Fibroblast of pulmonary artery (primary cell): ENCODE measurements at regions not wholly inside any gene's neighbourhood (a gene's known extent, or its start where the extent isn't known, plus 50 kb on each side); places are given as distances from the start of the nearest gene placed in this dataset.

Source experiments
- DNase-seq: peaks from one replicate; pipeline ENCODE4 v3.0.0-alpha.2; 2010; ENCODE audit warnings: low read depth
- H3K4me3 ChIP-seq: replicated peaks from 2 replicates; pipeline ENCODE4 v1.5.1; 2011; ENCODE audit warnings: low read depth, mild to moderate bottlenecking, control low read depth, low read length, moderate library complexity
- CTCF ChIP-seq: IDR thresholded peaks from 2 replicates; pipeline ENCODE4 v1.5.1; 2011; ENCODE audit warnings: mild to moderate bottlenecking, control low read depth, low read length, inconsistent platforms; ENCODE audit errors: missing control alignments

GRCh38 chr1:87568911-87569310 is 240.2 kb downstream of the LMO4 start:
- H3K4me3 ChIP-seq = no peak overlapping the region
- DNase-seq = no peak
- TF ChIP-seq CTCF = no peak

GRCh38 chr1:87572008-87572407 is 243.3 kb downstream of the LMO4 start:
- no peak for DNase-seq
- H3K4me3 ChIP-seq = no peak overlapping the region
- TF ChIP-seq CTCF = no peak

GRCh38 chr1:87572891-87573290 is 244.2 kb downstream of the LMO4 start:
- DNase-seq = no peak
- no peak for TF ChIP-seq CTCF
- H3K4me3 ChIP-seq = no peak overlapping the region

GRCh38 chr1:87575528-87575927 is 246.8 kb downstream of the LMO4 start:
- TF ChIP-seq CTCF = no peak
- H3K4me3 ChIP-seq = no peak overlapping the region
- DNase-seq = peak; percentile 1

- no peak for TF ChIP-seq CTCF
- no peak overlapping the region for H3K4me3 ChIP-seq
- DNase-seq = no peak
Observed at GRCh38 chr1:87578464-87578863, 249.8 kb downstream of the LMO4 start.

- no peak overlapping the region for H3K4me3 ChIP-seq
- DNase-seq = no peak
- TF ChIP-seq CTCF = no peak
Observed at GRCh38 chr1:87583459-87583858, 254.8 kb downstream of the LMO4 start.

- H3K4me3 ChIP-seq = no peak overlapping the region
- no peak for TF ChIP-seq CTCF
- no peak for DNase-seq
Observed at GRCh38 chr1:87584586-87584985, 255.9 kb downstream of the LMO4 start.
